Transverse colon (tissue), 4 donors: ENCODE measurements at regions not wholly inside any gene's neighbourhood (a gene's known extent, or its start where the extent isn't known, plus 50 kb on each side); places are given as distances from the start of the nearest gene placed in this dataset.

Experiments
- DNase-seq: peaks from one replicate; pipeline ENCODE4 v3.0.0-alpha.2; 2019
- H3K27ac ChIP-seq, 4 donors: fragments of 200-600 bp; sonication (generic); 2 replicates each; pipeline ENCODE4 v1.5.1; 2016 to 2018; ENCODE audit warnings: inconsistent platforms in 4 of 4
- H3K27me3 ChIP-seq: fragments of 200-600 bp; sonication (generic); 2 replicates; pipeline ENCODE4 v1.5.1; 2017; ENCODE audit warnings: inconsistent platforms
- H3K36me3 ChIP-seq, 4 donors: fragments of 200-600 bp; sonication (generic); 2 replicates each; pipeline ENCODE4 v1.5.1; 2017 to 2019; ENCODE audit warnings: inconsistent platforms in 4 of 4
- H3K4me1 ChIP-seq, 4 donors: fragments of 200-600 bp; sonication (generic); 2 replicates each; pipeline ENCODE4 v1.5.1; 2017 to 2020; ENCODE audit warnings: inconsistent platforms in 4 of 4
- H3K4me3 ChIP-seq, 4 donors: fragments of 200-600 bp; sonication (generic); 1 replicate in 1 of 4; 2 replicates in 3 of 4; pipeline versions ENCODE4 v1.5.1 to v1.6.1; 2017 to 2019; ENCODE audit warnings: inconsistent platforms in 4 of 4
- H3K9me3 ChIP-seq, 2 donors: fragments of 200-600 bp; sonication (generic); 2 replicates each; pipeline ENCODE4 v1.5.1; 2017 to 2019; ENCODE audit warnings: inconsistent platforms in 2 of 2
- CTCF ChIP-seq, 5 experiments: fragments of 200-600 bp in 3 of 5; fragments of 450-650 bp in 2 of 5; sonication (generic) in 3 of 5; IDR thresholded peaks; 1 replicate in 2 of 5; 2 replicates in 3 of 5; pipeline ENCODE4 v1.5.1; 2016 to 2017; ENCODE audit warnings: antibody characterized with exemption in 5 of 5, inconsistent platforms in 3 of 5, mild to moderate bottlenecking in 2 of 5, moderate library complexity in 1 of 5
- EP300 ChIP-seq: sonication (generic); formaldehyde crosslinking; IDR thresholded peaks from one replicate; pipeline ENCODE4 v1.6.1; 2017; ENCODE audit warnings: antibody characterized with exemption, low read depth
- POLR2A ChIP-seq: fragments of 450-650 bp; IDR thresholded peaks from one replicate; pipeline ENCODE4 v1.6.1; 2016; ENCODE audit warnings: antibody characterized with exemption, mild to moderate bottlenecking, moderate library complexity
- POLR2AphosphoS5 ChIP-seq, 3 donors: sonication (generic); formaldehyde crosslinking; IDR thresholded peaks; one replicate each; pipeline ENCODE4 v1.6.1; 2016; ENCODE audit warnings: antibody characterized with exemption in 3 of 3
- WGBS, 2 donors: methylation state at CpG; one replicate each; pipeline ENCODE4 v1.1.5; 2018; ENCODE audit warnings: low coverage in 1 of 2; 5-methylcytosine and 5-hydroxymethylcytosine counted together
- in situ Hi-C, 4 donors: fragments of 200-750 bp; cut with MboI; loops; one replicate each; pipeline versions ENCODE4 v1.15.0 to v1.15.1; 2017; ENCODE audit warnings: low sequenced_read_pairs in 3 of 4, low pct_ligation_motif_present in 1 of 4, low pct_unique_long_range_greater_than_20kb in 1 of 4
- intact Hi-C: fragments of 100-400 bp; cut with DNase I; formaldehyde crosslinking; loops from one replicate; pipeline ENCODE4 v1.15.1; 2023; ENCODE audit warnings: low total_unique reads

GRCh38 chr10:8985651-8986050 is 931.2 kb downstream of the GATA3 start:
- peaks cover 4% of the 10 kb centered on the region for H3K27me3 ChIP-seq
- H3K36me3 ChIP-seq = no peaks in the 10 kb centered on the region
- H3K27ac ChIP-seq = no peak overlapping the region
- intact Hi-C loops = no loop called here
- WGBS, 2 donors = 80% methylated on average over 2 of the region's 2 CpGs; no CpG with 5 or more reads in 1 of the 2 donors
- no peak for DNase-seq
- H3K4me1 ChIP-seq = no peaks in the 10 kb centered on the region
- in situ Hi-C loops = no loop called here
- H3K9me3 ChIP-seq = no peaks in the 10 kb centered on the region
- H3K4me3 ChIP-seq = no peak overlapping the region
- TF ChIP-seq POLR2A (no peak), POLR2AphosphoS5 (IDR thresholded peaks at IDR 0.05) (no peak), EP300 (no peak), CTCF (IDR thresholded peaks at IDR 0.05) (no peak)

- TF ChIP-seq CTCF (IDR thresholded peaks at IDR 0.05) = no peak
- TF ChIP-seq POLR2AphosphoS5 (IDR thresholded peaks at IDR 0.05) = no peak
- TF ChIP-seq EP300 = no peak
- TF ChIP-seq POLR2A = no peak
- Histone ChIP-seq H3K27ac (no peak overlapping the region), H3K36me3 (no peaks in the 10 kb centered on the region), H3K4me1 (no peaks in the 10 kb centered on the region), H3K4me3 (no peak overlapping the region), H3K9me3 (no peaks in the 10 kb centered on the region), H3K27me3 (peaks cover 4% of the 10 kb centered on the region)
- DNase-seq = no peak
- intact Hi-C loops = no loop called here
- in situ Hi-C loops = no loop called here
- 76 to 82% methylated on average over 5 to 6 of the region's 6 CpGs for WGBS, 2 donors
Measured at GRCh38 chr10:8986975-8987374, 932.5 kb downstream of the GATA3 start.

GRCh38 chr10:8987712-8988111 is 933.2 kb downstream of the GATA3 start:
- in situ Hi-C loops = no loop called here
- WGBS, 2 donors = 6 to 22% methylated on average over 1 of the region's 1 CpG
- TF ChIP-seq POLR2A (no peak), CTCF (IDR thresholded peaks at IDR 0.05) (no peak), EP300 (no peak), POLR2AphosphoS5 (IDR thresholded peaks at IDR 0.05) (no peak)

GRCh38 chr10:8990280-8990987 is 935.9 kb downstream of the GATA3 start:
- no peaks in the 10 kb centered on the region for H3K9me3 ChIP-seq
- no peak for TF ChIP-seq EP300
- TF ChIP-seq POLR2A = no peak
- TF ChIP-seq CTCF (IDR thresholded peaks at IDR 0.05) = no peak
- TF ChIP-seq POLR2AphosphoS5 (IDR thresholded peaks at IDR 0.05) = no peak
- H3K27ac ChIP-seq = no peak overlapping the region
- no peak overlapping the region for H3K4me3 ChIP-seq
- WGBS, 2 donors = 51 to 54% methylated on average over 3 of the region's 3 CpGs
- H3K4me1 ChIP-seq = no peaks in the 10 kb centered on the region
- in situ Hi-C loops (no loop called here), intact Hi-C loops (no loop called here)
- no peak for DNase-seq
- peaks cover 4% of the 10 kb centered on the region for H3K27me3 ChIP-seq
- H3K36me3 ChIP-seq = no peaks in the 10 kb centered on the region

More at GRCh38 chr10:8987712-8988111, 933.2 kb downstream of the GATA3 start:
- intact Hi-C loops = no loop called here
- peaks cover 4% of the 10 kb centered on the region for H3K27me3 ChIP-seq
- no peaks in the 10 kb centered on the region for H3K9me3 ChIP-seq
- no peak overlapping the region for H3K4me3 ChIP-seq
- H3K27ac ChIP-seq = no peak overlapping the region
- no peaks in the 10 kb centered on the region for H3K4me1 ChIP-seq
- no peak for DNase-seq
- H3K36me3 ChIP-seq = no peaks in the 10 kb centered on the region
